RWPE2 (cell line): ENCODE measurements at regions not wholly inside any gene's neighbourhood (a gene's known extent, or its start where the extent isn't known, plus 50 kb on each side); places are given as distances from the start of the nearest gene placed in this dataset.

Experiments used
- ATAC-seq: fragments of 200-7000 bp; cut with Tn5 transposase; 3 replicates; pipeline ENCODE4 v1.9.1; 2021; ENCODE audit warnings: low read depth
- DNase-seq: peaks from one replicate; pipeline ENCODE4 v3.0.0-alpha.2; 2020; ENCODE audit warnings: low spot score
- H3K27ac ChIP-seq: fragments of 450-650 bp; 2 replicates; pipeline ENCODE4 v1.5.1; 2017; ENCODE audit warnings: mild to moderate bottlenecking; ENCODE audit not compliant: poor library complexity, severe bottlenecking
- H3K27me3 ChIP-seq: fragments of 250-450 bp; sonication (Bioruptor Pico); 2 replicates; pipeline ENCODE4 v1.5.1; 2021; ENCODE audit warnings: mild to moderate bottlenecking, moderate library complexity; ENCODE audit not compliant: insufficient read depth, poor library complexity, severe bottlenecking
- H3K36me3 ChIP-seq: fragments of 250-450 bp; sonication (Bioruptor Pico); 2 replicates; pipeline ENCODE4 v1.5.1; 2020; ENCODE audit warnings: low read depth, mild to moderate bottlenecking, moderate library complexity
- H3K4me1 ChIP-seq: fragments of 250-450 bp; sonication (Bioruptor Pico); 2 replicates; pipeline ENCODE4 v1.5.1; 2021; ENCODE audit warnings: mild to moderate bottlenecking, moderate library complexity; ENCODE audit not compliant: insufficient read depth, poor library complexity, severe bottlenecking
- H3K4me3 ChIP-seq: fragments of 250-450 bp; sonication (Bioruptor Pico); 2 replicates; pipeline ENCODE4 v1.5.1; 2021; ENCODE audit warnings: mild to moderate bottlenecking, moderate library complexity; ENCODE audit not compliant: severe bottlenecking
- H3K9me3 ChIP-seq: fragments of 250-450 bp; sonication (Bioruptor Pico); 2 replicates; pipeline ENCODE4 v1.5.1; 2021; ENCODE audit warnings: mild to moderate bottlenecking, moderate library complexity; ENCODE audit not compliant: severe bottlenecking
- CTCF ChIP-seq: fragments of 450-650 bp; IDR thresholded peaks from one replicate; pipeline ENCODE4 v1.5.1; 2017; ENCODE audit warnings: mild to moderate bottlenecking, moderate library complexity; ENCODE audit not compliant: poor library complexity, severe bottlenecking

- no peak for ATAC-seq
- H3K9me3 ChIP-seq: no peaks in the 10 kb centered on the region
- no peak for TF ChIP-seq CTCF
These were observed 1472.8 kb downstream of the C4orf33 start for GRCh38 chr4:130568746-130569145.

GRCh38 chr4:130573742-130574141 is 1477.8 kb downstream of the C4orf33 start:
- DNase-seq: no peak
- Histone ChIP-seq H3K27ac (no peak overlapping the region), H3K27me3 (no peaks in the 10 kb centered on the region), H3K4me1 (no peaks in the 10 kb centered on the region), H3K9me3 (no peaks in the 10 kb centered on the region), H3K4me3 (no peak overlapping the region), H3K36me3 (no peaks in the 10 kb centered on the region)
- ATAC-seq: no peak
- TF ChIP-seq CTCF: no peak

More at GRCh38 chr4:130568746-130569145, 1472.8 kb downstream of the C4orf33 start:
- Histone ChIP-seq H3K4me1 (no peaks in the 10 kb centered on the region), H3K27me3 (no peaks in the 10 kb centered on the region), H3K27ac (no peak overlapping the region), H3K36me3 (no peaks in the 10 kb centered on the region), H3K4me3 (no peak overlapping the region)
- no peak for DNase-seq

- Histone ChIP-seq H3K27me3 (no peaks in the 10 kb centered on the region), H3K36me3 (no peaks in the 10 kb centered on the region), H3K9me3 (no peaks in the 10 kb centered on the region), H3K4me3 (no peak overlapping the region), H3K27ac (no peak overlapping the region), H3K4me1 (no peaks in the 10 kb centered on the region)
- DNase-seq (no peak), ATAC-seq (no peak)
- TF ChIP-seq CTCF: no peak
These were observed 1478.3 kb downstream of the C4orf33 start for GRCh38 chr4:130574215-130574614.

- Histone ChIP-seq H3K36me3 (no peaks in the 10 kb centered on the region), H3K9me3 (no peaks in the 10 kb centered on the region), H3K27ac (no peak overlapping the region), H3K4me3 (no peak overlapping the region), H3K4me1 (no peaks in the 10 kb centered on the region), H3K27me3 (no peaks in the 10 kb centered on the region)
- DNase-seq: no peak
- no peak for TF ChIP-seq CTCF
- ATAC-seq: no peak
These were observed 1480.3 kb downstream of the C4orf33 start for GRCh38 chr4:130576218-130576617.

GRCh38 chr4:130591091-130591490 is 1495.1 kb downstream of the C4orf33 start:
- Histone ChIP-seq H3K4me1 (no peaks in the 10 kb centered on the region), H3K9me3 (no peaks in the 10 kb centered on the region), H3K27me3 (no peaks in the 10 kb centered on the region), H3K27ac (no peak overlapping the region), H3K36me3 (no peaks in the 10 kb centered on the region), H3K4me3 (no peak overlapping the region)
- ATAC-seq (no peak), DNase-seq (no peak)
- TF ChIP-seq CTCF: no peak
